22Rv1 (cell line): ENCODE measurements at regions not wholly inside any gene's neighbourhood (a gene's known extent, or its start where the extent isn't known, plus 50 kb on each side); places are given as distances from the start of the nearest gene placed in this dataset.

Experiments
- ZFX ChIP-seq: fragments of 450-650 bp; IDR thresholded peaks from 2 replicates; pipeline ENCODE4 v1.6.1; 2017; ENCODE audit warnings: antibody characterized with exemption, borderline replicate concordance
- TF ChIP-seq, protein P1 (sequence below): fragments of 450-650 bp; IDR thresholded peaks from 2 replicates; pipeline ENCODE4 v1.5.1; 2017; ENCODE audit warnings: mild to moderate bottlenecking

DNA sequence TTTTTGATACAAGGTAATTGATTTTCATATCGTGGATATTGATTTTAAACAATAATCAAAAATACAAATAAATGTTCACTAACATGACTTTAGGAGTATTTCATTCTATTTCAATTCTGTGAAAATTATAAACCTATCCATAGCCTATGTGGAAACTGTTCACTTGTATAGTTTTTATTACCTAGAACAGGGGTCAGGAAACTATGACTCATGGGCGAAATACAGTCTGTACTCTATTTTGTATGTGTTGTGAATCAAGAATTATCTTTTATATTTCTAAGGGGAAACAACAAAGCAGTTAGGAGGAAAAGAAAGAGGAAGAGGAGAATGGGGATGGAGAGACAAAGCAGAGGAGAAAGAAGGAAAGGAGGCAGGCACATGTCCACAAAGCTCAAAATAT is 181.7 kb upstream of the VRK2 start:
- TF ChIP-seq, protein P1, sequence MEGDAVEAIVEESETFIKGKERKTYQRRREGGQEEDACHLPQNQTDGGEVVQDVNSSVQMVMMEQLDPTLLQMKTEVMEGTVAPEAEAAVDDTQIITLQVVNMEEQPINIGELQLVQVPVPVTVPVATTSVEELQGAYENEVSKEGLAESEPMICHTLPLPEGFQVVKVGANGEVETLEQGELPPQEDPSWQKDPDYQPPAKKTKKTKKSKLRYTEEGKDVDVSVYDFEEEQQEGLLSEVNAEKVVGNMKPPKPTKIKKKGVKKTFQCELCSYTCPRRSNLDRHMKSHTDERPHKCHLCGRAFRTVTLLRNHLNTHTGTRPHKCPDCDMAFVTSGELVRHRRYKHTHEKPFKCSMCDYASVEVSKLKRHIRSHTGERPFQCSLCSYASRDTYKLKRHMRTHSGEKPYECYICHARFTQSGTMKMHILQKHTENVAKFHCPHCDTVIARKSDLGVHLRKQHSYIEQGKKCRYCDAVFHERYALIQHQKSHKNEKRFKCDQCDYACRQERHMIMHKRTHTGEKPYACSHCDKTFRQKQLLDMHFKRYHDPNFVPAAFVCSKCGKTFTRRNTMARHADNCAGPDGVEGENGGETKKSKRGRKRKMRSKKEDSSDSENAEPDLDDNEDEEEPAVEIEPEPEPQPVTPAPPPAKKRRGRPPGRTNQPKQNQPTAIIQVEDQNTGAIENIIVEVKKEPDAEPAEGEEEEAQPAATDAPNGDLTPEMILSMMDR, result no peak
- no peak for TF ChIP-seq ZFX
